ENCODE measurements at regions not wholly inside any gene's neighbourhood (a gene's known extent, or its start where the extent isn't known, plus 50 kb on each side); places are given as distances from the start of the nearest gene placed in this dataset.

GRCh38 chr5:156109317-156110023 lies 217.5 kb upstream of the SGCD start:
- no peak for DNase-seq (ENCODE audit: low read depth in 2 of 2, low spot score in 1 of 2)

- DNase-seq (ENCODE audit: low read depth in 2 of 2, low spot score in 1 of 2): no peak
These were observed 207.3 kb upstream of the SGCD start for GRCh38 chr5:156119692-156120091.

- DNase-seq (ENCODE audit: low read depth in 2 of 2, low spot score in 1 of 2): no peak
These were observed 206.2 kb upstream of the SGCD start for GRCh38 chr5:156120777-156121176.

GRCh38 chr5:156121234-156121633 lies 205.7 kb upstream of the SGCD start:
- no peak for DNase-seq (ENCODE audit: low read depth in 2 of 2, low spot score in 1 of 2)

- no peak for DNase-seq (ENCODE audit: low read depth in 2 of 2, low spot score in 1 of 2)
These were observed 205.1 kb upstream of the SGCD start for GRCh38 chr5:156121882-156122281.

- no peak for DNase-seq (ENCODE audit: low read depth in 2 of 2, low spot score in 1 of 2)
These were observed 202.3 kb upstream of the SGCD start for GRCh38 chr5:156124708-156125107.

GRCh38 chr5:156125118-156125517 lies 201.8 kb upstream of the SGCD start:
- DNase-seq (ENCODE audit: low read depth in 2 of 2, low spot score in 1 of 2): no peak

GRCh38 chr5:156126716-156127115 lies 200.2 kb upstream of the SGCD start:
- DNase-seq (ENCODE audit: low read depth in 2 of 2, low spot score in 1 of 2): no peak

- no peak for DNase-seq (ENCODE audit: low read depth in 2 of 2, low spot score in 1 of 2)
These were observed 198.9 kb upstream of the SGCD start for GRCh38 chr5:156128026-156128425.

- no peak for DNase-seq (ENCODE audit: low read depth in 2 of 2, low spot score in 1 of 2)
These were observed 192.7 kb upstream of the SGCD start for GRCh38 chr5:156134216-156134615.

- DNase-seq (ENCODE audit: low read depth in 2 of 2, low spot score in 1 of 2): no peak
These were observed 191.4 kb upstream of the SGCD start for GRCh38 chr5:156135531-156135930.

- no peak for DNase-seq (ENCODE audit: low read depth in 2 of 2, low spot score in 1 of 2)
These were observed 189.7 kb upstream of the SGCD start for GRCh38 chr5:156137071-156137869.

- DNase-seq (ENCODE audit: low read depth in 2 of 2, low spot score in 1 of 2): no peak
These were observed 184.1 kb upstream of the SGCD start for GRCh38 chr5:156142867-156143266.

GRCh38 chr5:156147261-156147943 lies 179.6 kb upstream of the SGCD start:
- DNase-seq (ENCODE audit: low read depth in 2 of 2, low spot score in 1 of 2): no peak

GRCh38 chr5:156147944-156148285 lies 179.0 kb upstream of the SGCD start:
- DNase-seq (ENCODE audit: low read depth in 2 of 2, low spot score in 1 of 2): no peak

GRCh38 chr5:156148301-156148700 lies 178.7 kb upstream of the SGCD start:
- no peak for DNase-seq (ENCODE audit: low read depth in 2 of 2, low spot score in 1 of 2)

- no peak for DNase-seq (ENCODE audit: low read depth in 2 of 2, low spot score in 1 of 2)
These were observed 177.8 kb upstream of the SGCD start for GRCh38 chr5:156149213-156149612.

GRCh38 chr5:156153602-156154001 lies 173.4 kb upstream of the SGCD start:
- DNase-seq (ENCODE audit: low read depth in 2 of 2, low spot score in 1 of 2): no peak

- no peak for DNase-seq (ENCODE audit: low read depth in 2 of 2, low spot score in 1 of 2)
These were observed 172.2 kb upstream of the SGCD start for GRCh38 chr5:156154757-156155156.

GRCh38 chr5:156155598-156155997 lies 171.4 kb upstream of the SGCD start:
- no peak for DNase-seq (ENCODE audit: low read depth in 2 of 2, low spot score in 1 of 2)

- no peak for DNase-seq (ENCODE audit: low read depth in 2 of 2, low spot score in 1 of 2)
These were observed 162.7 kb upstream of the SGCD start for GRCh38 chr5:156164306-156164705.

- DNase-seq (ENCODE audit: low read depth in 2 of 2, low spot score in 1 of 2): no peak
These were observed 157.5 kb upstream of the SGCD start for GRCh38 chr5:156169495-156169894.

Measured in stimulated activated CD8-positive, alpha-beta memory T cell treated with anti-CD3 and anti-CD28 coated beads, Interleukin-4, amount 100 ng/mL, for 4 hours (primary cell).